ENCODE measurements at regions not wholly inside any gene's neighbourhood (a gene's known extent, or its start where the extent isn't known, plus 50 kb on each side); places are given as distances from the start of the nearest gene placed in this dataset.

DNA sequence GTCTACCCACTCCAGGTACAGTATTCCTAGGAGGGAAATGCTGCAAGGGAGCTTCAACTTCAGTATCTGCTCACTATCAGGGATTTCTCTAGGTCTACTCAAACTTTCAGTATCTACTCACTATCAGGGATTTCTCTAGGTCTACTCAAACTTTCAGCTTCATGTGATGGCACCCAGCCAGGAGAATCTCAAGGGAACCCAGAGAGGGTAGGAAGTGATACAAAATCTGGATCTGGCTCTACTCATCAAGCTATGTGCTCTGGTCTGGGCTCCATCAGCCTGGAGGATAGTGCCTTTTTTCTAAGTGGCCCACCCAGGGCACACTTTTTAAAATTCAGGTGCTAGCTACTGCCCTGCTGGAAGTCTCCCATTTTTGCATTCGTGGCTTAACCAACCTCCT, 52.3 kb upstream of the FNDC3A start:
- Histone ChIP-seq H2AK5ac (ENCODE audit: low read depth, low read length) (no peak overlapping the region), H2BK120ac (ENCODE audit: low read depth, low read length) (no peak overlapping the region), H3K14ac (ENCODE audit: low read length) (no peak overlapping the region), H2BK12ac (ENCODE audit: low read length) (no peak overlapping the region), H4K8ac (ENCODE audit: low read depth, low read length) (no peak overlapping the region), H2AFZ (ENCODE audit: low read length) (no peak overlapping the region), H2BK15ac (ENCODE audit: low read length) (no peak overlapping the region), H3K27me3 (ENCODE audit: control insufficient read depth in 3 of 3, insufficient read depth in 3 of 3, low read depth in 1 of 3, low read length in 3 of 3) (no peaks in the 10 kb centered on the region), H3K4me2 (ENCODE audit: insufficient read depth, low read length, poor library complexity, severe bottlenecking) (no peak overlapping the region), H3K18ac (ENCODE audit: low read length) (no peak overlapping the region), H3K79me1 (ENCODE audit: low read depth, low read length) (no peaks in the 10 kb centered on the region), H4K91ac (ENCODE audit: low read depth, low read length, poor library complexity) (no peak overlapping the region), H3K9me3 (replicated peaks in 1 of 2; ENCODE audit: control insufficient read depth in 2 of 2, insufficient read depth in 1 of 2, low read depth in 1 of 2, low read length in 2 of 2) (no peaks in the 10 kb centered on the region), H3K4ac (ENCODE audit: low read length) (no peak overlapping the region), H3K36me3 (replicated peaks in 1 of 2; ENCODE audit: control insufficient read depth in 2 of 2, insufficient read depth in 2 of 2, low read length in 2 of 2) (no peaks in the 10 kb centered on the region), H3K4me3 (ENCODE audit: low read length in 2 of 2) (no peak overlapping the region), H3K23ac (ENCODE audit: low read depth, low read length, poor library complexity) (no peak overlapping the region), H3K9ac (ENCODE audit: low read depth, low read length, poor library complexity) (no peak overlapping the region), H3K27ac (replicated peaks; ENCODE audit: low read length) (no peak overlapping the region), H2BK5ac (ENCODE audit: low read length) (no peak overlapping the region), H3K4me1 (ENCODE audit: control insufficient read depth in 2 of 2, insufficient read depth in 1 of 2, low read depth in 1 of 2, low read length in 2 of 2) (no peaks in the 10 kb centered on the region)
- no CpG with 5 or more reads among the region's 1 CpG for WGBS, 2 donors (ENCODE audit: extremely low coverage in 2 of 2, insufficient read length in 2 of 2, insufficient replicate concordance in 1 of 2)
- DNase-seq (ENCODE audit: low spot score): no peak

- H2BK5ac ChIP-seq (ENCODE audit: low read length): no peak overlapping the region
- no peak overlapping the region for H3K9ac ChIP-seq (ENCODE audit: low read depth, low read length, poor library complexity)
- H2BK12ac ChIP-seq (ENCODE audit: low read length): no peak overlapping the region
- H2BK15ac ChIP-seq (ENCODE audit: low read length): no peak overlapping the region
- H3K36me3 ChIP-seq (replicated peaks in 1 of 2; ENCODE audit: control insufficient read depth in 2 of 2, insufficient read depth in 2 of 2, low read length in 2 of 2): no peaks in the 10 kb centered on the region
- no peak overlapping the region for H4K91ac ChIP-seq (ENCODE audit: low read depth, low read length, poor library complexity)
- H3K9me3 ChIP-seq (replicated peaks in 1 of 2; ENCODE audit: control insufficient read depth in 2 of 2, insufficient read depth in 1 of 2, low read depth in 1 of 2, low read length in 2 of 2): no peaks in the 10 kb centered on the region
- H3K27me3 ChIP-seq (ENCODE audit: control insufficient read depth in 3 of 3, insufficient read depth in 3 of 3, low read depth in 1 of 3, low read length in 3 of 3): no peaks in the 10 kb centered on the region
- no peak overlapping the region for H3K14ac ChIP-seq (ENCODE audit: low read length)
- H4K8ac ChIP-seq (ENCODE audit: low read depth, low read length): no peak overlapping the region
- no peaks in the 10 kb centered on the region for H3K79me1 ChIP-seq (ENCODE audit: low read depth, low read length)
- H3K23ac ChIP-seq (ENCODE audit: low read depth, low read length, poor library complexity): no peak overlapping the region
- WGBS, 2 donors (ENCODE audit: extremely low coverage in 2 of 2, insufficient read length in 2 of 2, insufficient replicate concordance in 1 of 2): no CpG with 5 or more reads among the region's 2 CpGs
- H2AFZ ChIP-seq (ENCODE audit: low read length): no peak overlapping the region
- DNase-seq (ENCODE audit: low spot score): no peak
- H3K18ac ChIP-seq (ENCODE audit: low read length): no peak overlapping the region
- H3K27ac ChIP-seq (replicated peaks; ENCODE audit: low read length): no peak overlapping the region
- H2AK5ac ChIP-seq (ENCODE audit: low read depth, low read length): no peak overlapping the region
- no peak overlapping the region for H3K4ac ChIP-seq (ENCODE audit: low read length)
- no peak overlapping the region for H3K4me3 ChIP-seq (ENCODE audit: low read length in 2 of 2)
- H3K4me1 ChIP-seq (ENCODE audit: control insufficient read depth in 2 of 2, insufficient read depth in 1 of 2, low read depth in 1 of 2, low read length in 2 of 2): no peaks in the 10 kb centered on the region
- H3K4me2 ChIP-seq (ENCODE audit: insufficient read depth, low read length, poor library complexity, severe bottlenecking): no peak overlapping the region
- H2BK120ac ChIP-seq (ENCODE audit: low read depth, low read length): no peak overlapping the region
These were observed 50.7 kb upstream of the FNDC3A start for GRCh38 chr13:48925001-48925400.
